ENCODE measurements at regions not wholly inside any gene's neighbourhood (a gene's known extent, or its start where the extent isn't known, plus 50 kb on each side); places are given as distances from the start of the nearest gene placed in this dataset.
"Not testable (repeated sequence)": the region's sequence is repeated elsewhere in the genome, so short reads cannot be mapped to it uniquely, and the experiment has no call there.

DNA sequence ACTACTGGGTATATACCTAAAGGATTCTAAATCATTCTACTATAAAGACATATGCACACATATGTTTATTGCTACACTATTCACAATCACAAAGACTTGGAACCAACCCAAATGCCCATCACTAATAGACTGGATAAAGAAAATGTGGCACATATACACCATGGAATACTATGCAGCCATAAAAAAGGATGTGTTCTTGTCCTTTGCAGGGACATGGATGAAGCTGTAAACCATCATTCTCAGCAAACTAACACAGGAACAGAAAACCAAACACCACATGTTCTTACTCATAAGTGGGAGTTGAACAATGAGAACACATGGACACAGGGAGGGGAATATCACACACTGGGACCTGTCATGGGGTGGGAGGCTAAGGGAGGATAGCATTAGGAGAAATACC lies 249.0 kb downstream of the SLCO4C1 start:
- not testable (repeated sequence) for DNase-seq

DNA sequence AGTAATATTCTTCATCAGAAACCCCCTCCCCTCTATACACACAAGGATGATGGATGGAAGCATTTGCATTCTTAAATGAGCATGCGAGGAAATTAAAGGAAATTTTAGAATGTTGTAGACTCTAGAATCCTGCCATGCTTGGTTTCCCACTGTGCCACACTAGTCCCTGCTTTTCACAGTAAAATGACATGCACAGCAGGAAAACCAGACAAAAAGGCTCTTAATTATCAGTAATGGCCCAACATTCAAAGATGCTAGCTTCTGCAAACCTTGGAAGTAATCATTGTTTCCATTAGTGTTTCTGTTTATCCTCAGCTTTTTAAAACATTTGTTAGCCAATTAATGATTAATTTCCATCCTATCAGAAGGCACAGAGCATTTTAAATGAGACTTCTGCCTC lies 255.8 kb downstream of the SLCO4C1 start:
- DNase-seq: no peak

GRCh38 chr5:102036927-102037326 lies 259.2 kb downstream of the SLCO4C1 start:
- no peak for DNase-seq

GRCh38 chr5:102031711-102032110 lies 264.4 kb downstream of the SLCO4C1 start:
- no peak for DNase-seq

DNA sequence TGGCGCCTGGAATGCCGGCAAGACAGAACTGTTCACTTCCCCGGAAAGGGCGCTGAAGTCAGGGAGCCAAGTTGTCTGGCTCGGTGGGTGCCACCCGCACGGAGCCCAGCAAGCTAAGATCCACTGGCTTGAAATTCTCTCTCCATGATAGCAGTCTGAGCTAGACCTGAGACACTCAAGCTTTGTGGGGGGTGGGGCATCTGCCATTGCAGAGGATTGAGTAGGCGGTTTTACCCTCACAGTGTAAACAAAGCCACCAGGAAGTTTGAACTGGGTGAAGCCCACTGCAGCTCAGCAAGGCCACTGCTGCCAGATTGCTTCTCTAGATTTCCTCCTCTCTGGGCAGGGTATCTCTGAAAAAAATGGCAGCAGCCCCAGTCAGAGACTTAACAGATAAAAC lies 277.4 kb downstream of the SLCO4C1 start:
- DNase-seq: no peak

- no peak for DNase-seq
Observed at GRCh38 chr5:102018279-102018678, 277.8 kb downstream of the SLCO4C1 start.

DNA sequence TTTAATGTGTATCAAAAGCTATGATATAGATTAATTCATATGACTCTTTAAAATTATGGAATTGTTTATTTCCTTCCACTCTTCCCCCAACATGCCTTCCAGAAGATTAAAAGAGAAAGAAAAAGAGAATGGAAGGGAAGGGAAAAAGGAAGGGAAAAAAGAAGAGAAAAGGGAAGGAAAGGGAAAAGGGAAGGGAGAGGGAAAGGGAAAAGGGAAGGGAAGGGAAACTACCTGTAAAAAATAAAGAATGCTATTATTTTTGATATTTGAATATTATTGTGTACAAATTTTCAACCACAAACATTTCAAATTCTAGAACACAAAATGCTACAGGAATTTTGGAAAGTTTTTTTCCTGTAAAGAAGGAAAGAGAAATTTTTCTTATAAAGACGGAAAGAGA lies 281.7 kb downstream of the SLCO4C1 start:
- DNase-seq: no peak

DNA sequence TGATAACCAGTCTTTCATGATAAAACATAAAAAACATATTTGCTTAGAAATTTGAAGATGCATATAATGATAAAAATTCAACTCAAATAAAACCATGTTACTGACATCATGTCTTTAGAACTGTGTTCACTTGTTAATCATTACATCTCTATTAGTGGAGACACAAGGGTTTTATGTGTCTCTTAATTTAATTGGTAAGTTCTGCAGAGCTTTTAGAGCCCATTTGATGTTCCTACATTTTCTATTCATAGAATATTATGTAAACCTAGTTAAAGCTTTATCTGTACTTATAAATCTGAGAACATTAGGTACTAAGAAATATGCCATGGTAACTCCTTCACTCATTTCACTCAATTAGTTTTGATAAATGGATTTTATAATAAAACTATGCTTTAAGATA lies 285.4 kb downstream of the SLCO4C1 start:
- DNase-seq: no peak

DNA sequence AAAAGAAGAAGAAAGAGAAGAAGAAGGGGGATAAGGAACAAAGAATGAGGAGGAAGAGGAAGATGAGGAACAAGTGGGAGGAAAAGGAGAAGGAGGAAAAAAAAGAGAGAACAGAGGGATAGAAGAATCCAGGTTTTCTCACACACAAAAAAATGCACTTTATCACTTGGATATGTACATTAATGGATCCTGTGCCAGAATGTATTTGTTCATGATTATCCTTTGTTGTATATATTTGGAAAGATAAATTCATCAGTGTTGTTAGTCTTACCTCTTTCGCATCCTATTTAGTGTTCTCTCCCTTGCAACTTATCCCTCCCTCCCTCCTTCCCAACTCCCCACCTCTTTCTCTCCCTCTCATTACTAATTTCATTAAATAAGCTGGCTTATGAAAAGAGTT lies 298.8 kb downstream of the SLCO4C1 start:
- no peak for DNase-seq

DNA sequence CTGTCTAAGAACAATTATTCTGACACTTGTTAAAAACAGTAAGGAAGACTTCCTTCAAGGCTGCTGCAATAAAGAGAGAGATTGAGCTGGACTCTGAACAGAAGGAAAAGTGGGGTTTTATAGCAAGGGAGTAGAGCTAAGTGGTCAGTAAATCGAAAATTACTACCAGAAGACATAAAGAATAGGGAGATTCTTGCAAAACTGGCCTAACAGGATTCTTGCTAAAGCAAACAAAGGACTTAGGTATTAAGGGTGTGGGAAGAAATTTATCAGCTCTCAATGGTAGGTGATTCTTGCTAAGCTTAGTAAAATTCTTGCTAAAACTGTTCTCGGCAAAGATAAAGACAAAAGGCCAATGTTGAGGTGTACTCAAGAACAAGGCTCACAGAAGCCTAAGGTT lies 300.5 kb downstream of the SLCO4C1 start:
- DNase-seq: no peak

GRCh38 chr5:101991486-101991885 lies 304.6 kb downstream of the SLCO4C1 start:
- no peak for DNase-seq

GRCh38 chr5:101989659-101990058 lies 306.4 kb downstream of the SLCO4C1 start:
- DNase-seq: no peak

DNA sequence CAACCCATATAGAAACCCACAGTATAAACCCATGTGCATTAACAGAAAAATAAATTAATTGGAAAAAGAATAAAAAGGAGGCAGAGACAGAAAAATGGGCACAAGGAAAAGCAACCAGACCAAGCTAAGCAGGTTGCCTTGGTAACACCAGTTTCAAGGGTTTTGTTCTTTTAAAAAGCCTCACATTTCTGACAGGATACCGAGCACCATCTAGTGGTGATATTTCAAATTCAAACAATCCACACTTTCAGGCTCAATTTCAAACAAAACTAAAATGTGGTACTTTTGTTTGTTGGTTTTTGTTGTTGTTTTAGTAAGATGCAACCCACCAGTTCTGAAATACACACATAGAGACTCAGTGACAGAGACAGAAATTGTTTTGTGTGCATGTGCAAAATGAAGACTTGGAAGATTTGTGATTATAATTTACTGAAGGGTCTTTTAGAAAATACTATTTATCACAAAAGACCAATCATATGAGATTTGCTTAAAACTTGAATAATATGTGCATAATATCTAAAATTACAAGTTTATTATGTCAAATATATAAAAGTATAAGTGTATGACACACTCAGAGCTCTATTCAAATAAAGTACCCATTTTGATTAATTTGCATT lies 318.2 kb downstream of the SLCO4C1 start:
- no peak for DNase-seq

- no peak for DNase-seq
Observed at GRCh38 chr5:101976933-101977332, 319.2 kb downstream of the SLCO4C1 start.

- no peak for DNase-seq
Observed at GRCh38 chr5:101969742-101970141, 326.3 kb downstream of the SLCO4C1 start.

DNA sequence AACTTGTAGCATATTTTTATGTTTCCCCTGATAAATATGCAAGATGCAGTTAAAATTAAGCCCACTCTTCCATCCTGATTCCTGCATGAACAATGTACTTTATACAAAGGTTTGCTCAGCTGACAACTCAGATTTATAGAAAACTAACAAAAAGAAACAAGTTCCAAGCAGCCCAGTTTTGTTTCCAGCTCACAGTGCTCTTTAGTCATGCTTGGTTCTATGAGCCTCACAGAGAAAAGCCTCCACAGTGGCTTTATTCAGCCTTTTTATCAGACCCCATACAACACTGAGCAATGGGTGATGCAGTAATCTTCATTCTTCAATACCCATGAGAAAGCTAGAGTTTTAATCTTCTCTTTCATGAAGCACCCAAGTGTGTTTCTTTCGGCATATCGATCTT lies 329.6 kb downstream of the SLCO4C1 start:
- no peak for DNase-seq

DNA sequence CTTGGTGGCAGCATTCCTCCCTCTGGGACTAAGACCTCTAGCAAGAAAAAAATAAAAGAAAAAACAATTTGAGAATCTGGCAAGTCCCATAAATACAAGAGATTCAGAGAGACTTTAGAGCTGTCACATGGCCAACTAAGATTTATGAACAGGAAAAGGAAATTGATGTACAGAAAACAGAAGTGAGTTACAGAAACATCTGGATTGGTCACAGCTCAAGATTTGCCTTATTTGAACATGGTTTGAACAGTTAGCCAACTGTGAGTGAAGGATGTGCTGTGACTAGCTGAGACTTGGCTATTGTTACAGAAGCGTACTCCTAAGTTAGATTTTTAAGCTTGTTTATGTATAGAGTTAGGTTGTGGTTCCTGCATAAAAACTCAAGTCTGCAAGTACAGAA lies 340.2 kb downstream of the SLCO4C1 start:
- no peak for DNase-seq

GRCh38 chr5:101950019-101950418 lies 346.1 kb downstream of the SLCO4C1 start:
- DNase-seq: no peak

GRCh38 chr5:101948615-101949014 lies 347.5 kb downstream of the SLCO4C1 start:
- DNase-seq: no peak

DNA sequence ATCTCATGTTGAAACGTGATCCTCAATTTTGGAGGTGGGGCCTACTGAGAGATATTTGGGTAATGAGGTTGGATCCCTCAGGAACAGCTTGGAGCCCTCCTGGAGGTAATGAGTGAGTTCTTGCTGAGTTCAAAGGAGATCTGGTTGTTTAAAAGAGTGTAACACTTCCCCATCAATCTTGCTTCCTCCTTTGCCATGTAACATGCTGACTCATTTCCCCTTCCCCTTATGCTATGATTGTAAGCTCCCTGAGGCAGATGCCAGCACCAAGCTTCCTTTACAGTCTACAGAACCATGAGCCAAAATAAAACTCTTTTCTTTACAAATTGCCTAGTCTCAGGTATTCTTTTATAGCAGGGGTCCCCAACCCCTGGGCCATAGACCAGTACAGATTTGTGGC lies 352.3 kb downstream of the SLCO4C1 start:
- DNase-seq: no peak

DNA sequence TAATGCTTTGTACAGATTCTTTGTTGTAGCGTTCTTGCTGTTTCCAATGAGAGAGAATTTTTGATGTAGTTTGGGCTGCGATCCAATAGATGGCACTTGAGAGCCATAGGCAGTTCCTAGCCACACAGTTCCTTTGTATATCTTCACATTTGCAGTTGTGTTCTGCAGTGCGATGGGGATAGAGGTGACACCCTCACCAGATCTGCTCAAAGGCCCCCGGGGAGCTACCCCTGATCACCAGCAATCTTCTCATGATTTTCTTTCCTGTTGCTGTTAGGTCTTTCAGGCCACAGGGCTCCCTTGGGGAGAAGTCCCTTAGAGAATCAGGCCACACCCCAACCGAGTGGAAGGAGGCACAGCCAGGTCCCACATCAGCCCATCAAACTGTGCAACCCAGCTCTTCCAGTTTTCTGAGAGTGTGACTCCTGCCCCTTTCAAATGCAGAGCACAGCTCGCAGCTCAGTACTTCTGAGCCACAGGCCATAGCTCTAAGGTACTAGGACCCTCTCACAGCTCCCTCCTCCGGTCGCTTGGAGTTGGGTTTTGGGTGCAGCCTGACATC lies 353.7 kb downstream of the SLCO4C1 start:
- DNase-seq: no peak

GRCh38 chr5:101937041-101937440 lies 359.0 kb downstream of the SLCO4C1 start:
- DNase-seq: no peak

GRCh38 chr5:101935086-101935485 lies 361.0 kb downstream of the SLCO4C1 start:
- DNase-seq: no peak

DNA sequence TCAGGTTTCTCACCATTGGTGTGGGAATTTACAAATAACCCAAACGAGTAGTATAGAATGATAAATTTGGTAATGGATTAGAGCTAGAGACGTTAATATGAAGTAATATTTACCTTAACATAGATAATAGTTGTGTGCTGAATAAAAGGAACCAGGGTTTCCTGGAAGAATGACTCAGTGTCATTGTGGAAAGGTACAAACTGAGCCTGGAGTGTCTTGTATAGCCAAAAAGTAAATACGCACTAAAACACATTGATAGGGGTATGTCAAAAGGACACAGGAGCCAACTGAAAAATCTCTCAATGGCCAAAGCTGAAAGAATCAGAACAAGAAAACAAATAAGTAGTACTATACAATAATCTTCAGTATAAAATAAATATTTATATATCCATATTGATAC lies 363.5 kb downstream of the SLCO4C1 start:
- no peak for DNase-seq

DNA sequence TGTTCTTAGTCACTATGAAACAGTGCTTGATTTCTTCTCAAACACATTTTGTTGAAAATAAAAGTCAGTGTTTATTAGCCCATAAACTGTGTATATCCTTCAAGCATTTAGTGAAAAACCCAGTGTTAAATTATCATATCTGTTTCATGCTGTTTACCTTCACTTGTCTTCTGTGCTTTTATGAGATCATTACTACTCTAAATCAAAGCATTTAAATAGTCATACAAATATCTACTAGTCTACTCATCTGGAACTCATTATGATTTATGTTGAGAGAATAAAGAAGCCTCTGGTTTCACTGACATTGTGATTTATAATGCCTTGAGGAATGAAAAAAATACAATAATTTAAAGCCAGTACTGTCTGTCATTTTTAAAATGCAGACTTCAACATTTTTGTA lies 366.5 kb downstream of the SLCO4C1 start:
- no peak for DNase-seq
